T-helper 9 cell (primary cell): ENCODE measurements at regions not wholly inside any gene's neighbourhood (a gene's known extent, or its start where the extent isn't known, plus 50 kb on each side); places are given as distances from the start of the nearest gene placed in this dataset.

Experiments
- DNase-seq: peaks from one replicate; pipeline ENCODE4 v3.0.0-alpha.2; 2020

DNA sequence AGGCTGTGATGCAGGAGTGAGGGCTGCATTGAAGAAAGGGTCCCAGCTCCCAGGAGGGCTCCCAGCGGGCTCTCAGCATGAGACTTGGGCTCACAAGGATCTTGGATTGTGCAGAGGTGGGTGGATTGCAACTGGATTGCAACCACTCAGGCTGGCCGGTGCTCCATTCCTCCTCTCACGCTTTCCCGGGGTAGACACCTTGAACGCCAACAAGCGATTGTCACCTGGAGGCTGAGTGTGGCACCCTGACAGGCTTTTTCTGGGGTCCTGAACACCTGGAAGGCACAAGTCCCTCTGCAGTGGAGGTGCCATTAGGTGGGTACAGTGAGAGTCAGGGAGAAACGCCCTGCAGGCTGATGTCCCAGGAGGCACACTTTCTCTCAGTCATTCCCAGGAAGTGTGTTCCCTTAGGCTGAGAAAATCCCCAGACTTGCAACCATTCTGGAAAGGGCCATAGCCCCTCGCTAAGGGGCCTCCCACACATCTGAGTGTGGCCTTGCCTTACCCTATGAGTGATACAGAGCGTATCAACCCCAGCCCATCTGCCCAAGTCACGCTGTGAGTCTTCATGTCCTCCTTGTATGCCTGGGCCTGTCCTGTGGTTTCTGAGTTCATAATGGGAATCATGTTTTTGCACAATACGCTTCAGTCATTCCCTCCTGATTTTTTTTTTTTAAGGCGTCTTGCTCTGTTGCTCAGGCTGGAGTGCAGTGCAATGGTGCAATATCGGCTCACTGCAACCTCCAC is 488.1 kb downstream of the IRX1 start:
- no peak for DNase-seq

DNA sequence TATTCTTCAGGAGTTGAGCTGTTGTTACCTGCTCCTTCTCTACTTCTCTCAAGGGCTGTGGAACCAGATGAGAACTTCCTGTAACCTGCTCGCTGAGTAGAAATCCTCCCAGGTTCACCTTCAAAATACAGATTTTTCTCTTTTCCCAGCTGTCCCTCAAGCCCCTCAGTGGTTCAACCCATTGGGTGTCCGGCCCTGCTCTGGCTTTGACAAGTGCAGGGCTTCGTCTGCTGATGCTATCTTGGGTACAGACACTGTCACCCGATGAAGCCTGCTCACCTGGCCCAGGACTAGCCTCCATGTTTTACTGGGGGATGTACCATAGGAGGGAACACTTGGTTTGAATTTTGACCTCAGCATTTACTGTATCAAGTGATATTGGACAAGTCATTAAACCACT is 490.4 kb downstream of the IRX1 start:
- DNase-seq, result no peak

DNA sequence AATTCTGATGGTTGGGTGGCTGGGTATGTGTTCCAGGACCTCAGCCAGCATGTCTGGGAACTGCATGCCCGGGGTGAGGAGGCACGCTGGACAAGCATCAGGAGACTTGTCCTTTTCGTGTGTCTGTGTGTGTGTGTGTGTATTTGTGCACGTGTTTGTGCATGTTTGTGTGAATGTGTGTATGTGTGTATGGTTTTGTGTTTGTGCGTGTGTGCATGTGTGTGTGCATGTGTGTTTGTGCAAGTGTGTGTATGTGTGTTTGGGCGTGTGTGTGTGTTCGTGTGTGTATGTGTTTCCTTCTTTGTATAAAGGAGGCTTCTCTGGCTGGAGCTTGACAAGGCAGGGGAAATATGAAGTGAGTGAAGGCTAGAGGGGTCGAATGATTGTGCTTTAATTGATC is 491.5 kb downstream of the IRX1 start:
- DNase-seq, result no peak

- no peak for DNase-seq
Observed at GRCh38 chr5:4089087-4089486, 493.5 kb downstream of the IRX1 start.

DNA sequence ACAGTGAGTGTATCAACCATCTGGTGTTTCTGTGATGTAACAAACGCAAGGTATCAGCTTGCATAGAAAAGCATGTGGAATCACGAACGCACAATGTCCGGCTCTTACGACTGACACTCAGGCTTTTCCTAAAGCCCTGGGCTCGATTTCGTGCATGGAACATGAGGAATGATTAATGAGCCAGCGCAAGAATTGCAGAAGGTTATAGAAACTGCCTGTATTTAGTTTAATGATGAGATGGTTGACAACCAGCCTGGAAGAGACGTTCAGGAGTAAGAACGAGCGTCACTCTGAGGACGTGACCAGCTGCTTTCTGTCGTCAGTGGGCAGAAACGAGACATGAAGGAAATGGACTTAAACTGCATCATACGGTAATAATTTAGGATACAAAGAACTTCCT is 497.6 kb downstream of the IRX1 start:
- DNase-seq, result no peak

DNA sequence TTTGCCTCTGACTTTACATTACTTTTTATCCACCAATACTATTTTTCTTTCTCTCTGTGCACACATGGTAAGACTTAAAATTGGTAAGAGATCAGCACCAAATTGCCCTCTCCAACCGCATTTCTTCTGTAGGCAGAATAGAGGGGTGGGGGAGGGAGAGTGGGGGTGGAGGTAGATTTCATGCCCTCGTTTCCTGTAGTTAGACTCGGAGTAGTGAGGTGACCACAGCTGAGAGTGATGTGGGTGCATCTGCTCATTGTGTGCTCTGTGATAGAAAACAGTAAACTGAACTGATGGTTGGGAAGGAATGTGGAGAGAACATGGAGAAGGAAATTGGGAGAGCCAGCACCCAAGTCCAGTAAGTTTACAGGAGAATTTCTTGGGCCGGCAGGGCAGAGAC is 498.3 kb downstream of the IRX1 start:
- DNase-seq, result no peak

- no peak for DNase-seq
Observed at GRCh38 chr5:4095918-4096630, 500.4 kb downstream of the IRX1 start.

DNA sequence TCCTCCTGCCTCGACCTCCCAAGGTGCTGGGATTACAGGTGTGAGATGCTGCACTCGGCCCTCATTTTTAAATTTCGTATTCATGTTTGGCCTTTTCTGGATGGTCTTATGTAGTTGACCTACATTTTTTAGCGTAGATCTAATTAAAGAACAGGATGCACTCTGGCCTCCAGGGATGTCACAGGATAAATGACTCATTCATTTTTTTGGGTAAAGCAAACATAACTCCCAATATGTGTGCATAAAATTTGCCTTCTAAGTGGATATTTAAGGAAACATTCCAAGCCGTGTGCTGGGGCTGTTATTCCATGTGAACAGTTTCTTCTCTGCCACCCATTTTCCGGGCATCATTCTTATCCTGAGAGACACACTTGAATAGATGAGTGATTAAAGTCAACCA is 501.6 kb downstream of the IRX1 start:
- DNase-seq, result no peak

- DNase-seq, result no peak
Observed at GRCh38 chr5:4098226-4098625, 502.6 kb downstream of the IRX1 start.

GRCh38 chr5:4099386-4099785 is 503.8 kb downstream of the IRX1 start:
- no peak for DNase-seq

- DNase-seq, result no peak
Observed at GRCh38 chr5:4100739-4101138, 505.1 kb downstream of the IRX1 start.

GRCh38 chr5:4101189-4101588 is 505.6 kb downstream of the IRX1 start:
- no peak for DNase-seq

DNA sequence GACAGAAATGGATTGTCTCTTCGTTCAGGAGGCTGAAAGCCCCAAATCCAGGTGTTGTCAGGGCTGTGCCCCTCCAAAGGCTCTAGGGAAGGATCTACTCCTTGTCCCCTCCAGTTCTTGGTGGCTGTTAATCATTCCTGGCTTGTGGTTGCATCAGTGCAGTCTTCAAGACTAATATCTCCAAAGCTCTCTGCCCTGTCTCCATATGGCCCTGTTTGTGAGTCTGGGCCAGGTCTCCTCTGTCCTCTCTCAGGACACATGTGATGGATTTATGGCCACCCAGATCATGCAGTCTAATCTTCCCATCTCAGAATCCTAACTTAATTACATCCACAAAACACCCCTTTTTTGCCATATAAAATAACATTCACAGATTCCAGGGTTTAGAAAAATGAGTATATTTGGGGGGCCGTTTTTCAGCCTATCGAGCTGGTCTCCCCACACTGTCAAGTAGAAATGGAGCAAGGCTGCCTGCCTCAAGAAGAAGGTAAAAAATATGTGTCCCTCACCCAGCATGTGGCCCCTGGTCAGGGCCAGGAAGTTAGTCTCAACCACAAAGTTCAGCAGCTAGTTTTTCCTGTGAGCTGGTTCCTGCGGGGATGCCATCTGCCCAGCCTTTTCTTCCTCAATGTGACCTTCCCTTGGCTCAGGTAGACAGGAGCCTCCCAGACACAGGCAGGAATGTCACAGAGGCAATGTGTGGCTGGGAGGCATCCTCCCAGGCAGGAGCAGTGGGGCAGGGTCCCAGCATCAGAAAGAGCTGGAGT is 509.4 kb downstream of the IRX1 start:
- DNase-seq, result no peak

GRCh38 chr5:4108690-4109089 is 513.1 kb downstream of the IRX1 start:
- no peak for DNase-seq

- no peak for DNase-seq
Observed at GRCh38 chr5:4113426-4113825, 517.8 kb downstream of the IRX1 start.

GRCh38 chr5:4113905-4114304 is 518.3 kb downstream of the IRX1 start:
- DNase-seq, result no peak

- no peak for DNase-seq
Observed at GRCh38 chr5:4114452-4114851, 518.8 kb downstream of the IRX1 start.

DNA sequence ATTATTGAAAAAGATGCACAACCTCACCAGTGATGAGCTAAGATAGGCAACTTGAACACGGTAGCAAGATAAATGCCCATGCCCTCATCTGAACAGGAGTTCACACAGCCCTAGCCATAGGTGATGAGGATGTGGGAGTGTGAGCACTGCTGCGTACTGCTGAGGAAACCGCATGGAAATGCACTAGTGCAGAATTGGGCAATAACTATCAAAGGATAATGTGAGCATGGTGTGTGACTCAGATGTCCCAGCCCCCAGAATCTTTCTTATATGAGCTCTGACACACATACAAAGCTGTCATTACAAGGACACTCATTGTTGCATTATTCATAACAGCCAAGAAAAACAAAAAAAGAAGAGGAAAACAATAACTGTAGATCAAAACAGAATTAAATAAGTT is 521.2 kb downstream of the IRX1 start:
- no peak for DNase-seq

DNA sequence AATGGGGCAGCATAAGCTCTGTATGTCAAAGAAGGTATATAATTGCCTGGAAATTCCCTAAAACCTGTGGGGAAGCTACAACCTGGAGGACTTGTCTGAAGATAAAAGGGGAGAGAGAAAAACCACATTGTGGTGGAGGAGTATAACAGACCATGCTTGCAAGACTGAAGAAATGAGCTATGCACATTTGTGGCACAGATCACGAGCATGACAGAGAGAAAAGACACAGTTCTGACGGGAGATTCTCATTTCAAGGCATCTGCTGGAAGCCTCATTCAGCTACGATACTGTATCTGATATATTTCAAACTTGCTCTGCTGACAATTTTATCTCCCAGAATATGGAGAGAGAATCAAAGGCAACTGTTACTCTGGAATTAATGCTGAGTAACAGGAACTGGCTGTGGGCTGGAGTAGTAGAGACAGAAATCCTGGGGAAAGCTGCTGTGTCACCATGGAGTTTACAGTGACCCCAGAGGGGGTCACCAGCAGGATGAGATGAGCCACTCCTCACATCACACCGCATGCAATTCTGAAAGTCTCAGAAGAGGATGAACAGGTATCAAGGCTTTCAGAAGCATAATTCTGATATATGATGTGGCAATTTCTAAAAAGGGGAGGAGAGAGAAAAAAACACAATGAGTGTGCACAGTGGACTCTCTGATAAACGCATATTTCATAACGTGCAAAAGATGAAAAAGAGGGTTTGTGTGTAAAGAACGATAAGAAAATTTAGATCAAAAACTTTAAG is 528.8 kb downstream of the IRX1 start:
- no peak for DNase-seq

- DNase-seq, result no peak
Observed at GRCh38 chr5:4128994-4129393, 533.4 kb downstream of the IRX1 start.

- DNase-seq, result no peak
Observed at GRCh38 chr5:4129523-4129922, 533.9 kb downstream of the IRX1 start.

GRCh38 chr5:4130819-4131218 is 535.2 kb downstream of the IRX1 start:
- no peak for DNase-seq

- no peak for DNase-seq
Observed at GRCh38 chr5:4137781-4138180, 542.1 kb downstream of the IRX1 start.
